WERI-Rb-1 (cell line): ENCODE measurements at regions not wholly inside any gene's neighbourhood (a gene's known extent, or its start where the extent isn't known, plus 50 kb on each side); places are given as distances from the start of the nearest gene placed in this dataset.

ENCODE experiments used
- DNase-seq: peaks from one replicate; pipeline ENCODE4 v3.0.0-alpha.2; 2020
- H3K27ac ChIP-seq: fragments of 250-450 bp; sonication (Bioruptor Pico); 2 replicates; pipeline ENCODE4 v1.5.1; 2020; ENCODE audit warnings: mild to moderate bottlenecking, moderate library complexity
- H3K27me3 ChIP-seq: fragments of 250-450 bp; sonication (Bioruptor Pico); 2 replicates; pipeline ENCODE4 v1.5.1; 2021; ENCODE audit warnings: mild to moderate bottlenecking, low read depth, moderate library complexity; ENCODE audit not compliant: insufficient read depth, severe bottlenecking
- H3K36me3 ChIP-seq: fragments of 250-450 bp; sonication (Bioruptor Pico); 2 replicates; pipeline ENCODE4 v1.5.1; 2020; ENCODE audit warnings: mild to moderate bottlenecking, moderate library complexity
- H3K4me3 ChIP-seq: 2 replicates; pipeline ENCODE4 v1.5.1; 2011; ENCODE audit warnings: low read depth, mild to moderate bottlenecking, control low read depth, low read length
- H3K9me3 ChIP-seq: fragments of 250-450 bp; sonication (Bioruptor Pico); 2 replicates; pipeline ENCODE4 v1.5.1; 2021; ENCODE audit warnings: mild to moderate bottlenecking, moderate library complexity; ENCODE audit not compliant: severe bottlenecking
- TF ChIP-seq, protein P1 (sequence below): IDR thresholded peaks from 2 replicates; pipeline ENCODE4 v1.5.1; 2011; ENCODE audit warnings: low read depth, mild to moderate bottlenecking, control low read depth, inconsistent platforms, low read length

DNA sequence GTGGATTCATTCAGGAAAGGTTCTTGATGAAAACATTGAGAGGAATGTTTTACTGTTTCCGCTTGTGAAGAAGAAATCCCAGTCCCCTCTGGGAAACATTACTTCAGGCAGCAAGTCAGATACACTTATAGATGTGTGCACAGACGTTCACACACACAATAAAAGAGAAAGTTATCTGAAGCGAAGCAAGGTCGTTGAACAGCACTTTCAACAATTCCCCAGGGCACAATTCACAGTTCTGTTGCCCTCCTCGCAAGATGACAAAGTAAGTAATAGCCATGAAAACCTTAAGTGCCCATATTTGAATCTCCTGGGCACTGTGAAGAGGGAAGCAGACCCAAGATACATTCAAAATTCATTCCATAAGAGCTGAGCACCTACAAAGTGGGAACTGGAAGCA, 156.6 kb upstream of the CAND1 start:
- no peak for DNase-seq
- TF ChIP-seq, protein P1, sequence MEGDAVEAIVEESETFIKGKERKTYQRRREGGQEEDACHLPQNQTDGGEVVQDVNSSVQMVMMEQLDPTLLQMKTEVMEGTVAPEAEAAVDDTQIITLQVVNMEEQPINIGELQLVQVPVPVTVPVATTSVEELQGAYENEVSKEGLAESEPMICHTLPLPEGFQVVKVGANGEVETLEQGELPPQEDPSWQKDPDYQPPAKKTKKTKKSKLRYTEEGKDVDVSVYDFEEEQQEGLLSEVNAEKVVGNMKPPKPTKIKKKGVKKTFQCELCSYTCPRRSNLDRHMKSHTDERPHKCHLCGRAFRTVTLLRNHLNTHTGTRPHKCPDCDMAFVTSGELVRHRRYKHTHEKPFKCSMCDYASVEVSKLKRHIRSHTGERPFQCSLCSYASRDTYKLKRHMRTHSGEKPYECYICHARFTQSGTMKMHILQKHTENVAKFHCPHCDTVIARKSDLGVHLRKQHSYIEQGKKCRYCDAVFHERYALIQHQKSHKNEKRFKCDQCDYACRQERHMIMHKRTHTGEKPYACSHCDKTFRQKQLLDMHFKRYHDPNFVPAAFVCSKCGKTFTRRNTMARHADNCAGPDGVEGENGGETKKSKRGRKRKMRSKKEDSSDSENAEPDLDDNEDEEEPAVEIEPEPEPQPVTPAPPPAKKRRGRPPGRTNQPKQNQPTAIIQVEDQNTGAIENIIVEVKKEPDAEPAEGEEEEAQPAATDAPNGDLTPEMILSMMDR = no peak
- H3K27me3 ChIP-seq = no peaks in the 10 kb centered on the region
- no peak overlapping the region for H3K4me3 ChIP-seq
- peaks cover 2% of the 10 kb centered on the region for H3K9me3 ChIP-seq
- H3K36me3 ChIP-seq = no peaks in the 10 kb centered on the region
- H3K27ac ChIP-seq = no peak overlapping the region

DNA sequence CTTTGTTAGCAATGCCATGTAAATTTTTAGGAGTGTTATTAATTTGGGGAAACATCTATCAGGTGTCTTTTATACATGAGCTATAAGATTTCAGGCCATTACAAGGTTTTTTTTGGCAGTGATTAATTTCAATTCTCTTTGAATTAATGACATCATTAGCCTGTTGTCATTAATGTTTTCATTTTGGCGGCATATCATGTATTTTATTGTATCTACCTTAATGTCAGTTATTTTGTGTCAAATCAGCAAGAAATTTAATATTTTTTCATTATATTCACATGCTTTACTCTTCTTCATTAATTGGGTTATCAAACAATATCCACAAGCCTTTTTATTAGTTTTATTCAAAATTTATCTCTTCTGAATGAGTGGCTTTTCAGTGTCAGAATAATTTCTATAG, 153.0 kb upstream of the CAND1 start:
- TF ChIP-seq, protein P1 = no peak

DNA sequence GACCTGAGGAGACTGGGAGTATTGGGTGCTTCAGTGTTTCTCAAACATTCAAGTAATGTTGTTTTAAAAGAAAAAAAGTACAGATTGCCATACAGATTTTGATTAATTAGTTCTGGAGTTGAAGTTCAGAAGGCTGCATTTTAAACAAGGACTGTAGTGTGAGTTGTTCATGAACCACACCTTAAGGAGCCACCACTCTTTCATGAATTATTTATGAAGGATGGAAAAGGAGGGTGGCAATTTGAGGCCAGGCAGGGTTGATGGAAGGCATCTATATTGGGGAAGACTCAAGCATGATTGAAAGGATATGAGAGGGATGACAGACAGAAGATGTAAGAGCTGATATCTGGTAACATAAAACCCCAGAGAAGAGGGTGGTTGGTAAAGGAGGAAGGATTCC, 146.6 kb upstream of the CAND1 start:
- Histone ChIP-seq H3K4me3 (no peak overlapping the region), H3K36me3 (no peaks in the 10 kb centered on the region), H3K27me3 (no peaks in the 10 kb centered on the region), H3K9me3 (no peaks in the 10 kb centered on the region), H3K27ac (no peak overlapping the region)
- DNase-seq = no peak
- TF ChIP-seq, protein P1 = no peak

More for the DNA sequence above, 153.0 kb upstream of the CAND1 start:
- H3K27me3 ChIP-seq = no peaks in the 10 kb centered on the region
- DNase-seq = no peak
- no peak overlapping the region for H3K27ac ChIP-seq
- no peaks in the 10 kb centered on the region for H3K9me3 ChIP-seq
- no peak overlapping the region for H3K4me3 ChIP-seq
- H3K36me3 ChIP-seq = no peaks in the 10 kb centered on the region

DNA sequence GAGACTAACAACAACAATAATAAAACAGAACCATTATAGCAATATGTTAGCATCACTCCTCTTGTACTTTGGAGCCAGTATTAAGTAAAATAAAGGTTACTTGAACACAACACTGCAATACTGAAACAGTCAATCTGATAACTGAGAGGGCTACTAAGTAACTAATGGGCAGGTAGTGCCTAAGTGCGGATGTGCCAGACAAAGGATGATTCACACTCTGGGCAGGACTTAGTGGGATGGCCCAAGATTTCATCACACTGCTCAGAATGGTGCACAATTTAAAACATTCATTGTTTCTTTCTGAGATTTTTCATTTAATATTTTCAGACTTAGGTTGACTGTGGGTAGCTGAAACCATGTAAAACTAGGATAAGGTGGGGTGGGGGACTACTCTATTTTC, 131.9 kb upstream of the CAND1 start:
- H3K36me3 ChIP-seq = no peaks in the 10 kb centered on the region
- H3K27ac ChIP-seq = no peak overlapping the region
- no peaks in the 10 kb centered on the region for H3K27me3 ChIP-seq
- no peaks in the 10 kb centered on the region for H3K9me3 ChIP-seq
- TF ChIP-seq, protein P1 = no peak
- no peak for DNase-seq
- no peak overlapping the region for H3K4me3 ChIP-seq

DNA sequence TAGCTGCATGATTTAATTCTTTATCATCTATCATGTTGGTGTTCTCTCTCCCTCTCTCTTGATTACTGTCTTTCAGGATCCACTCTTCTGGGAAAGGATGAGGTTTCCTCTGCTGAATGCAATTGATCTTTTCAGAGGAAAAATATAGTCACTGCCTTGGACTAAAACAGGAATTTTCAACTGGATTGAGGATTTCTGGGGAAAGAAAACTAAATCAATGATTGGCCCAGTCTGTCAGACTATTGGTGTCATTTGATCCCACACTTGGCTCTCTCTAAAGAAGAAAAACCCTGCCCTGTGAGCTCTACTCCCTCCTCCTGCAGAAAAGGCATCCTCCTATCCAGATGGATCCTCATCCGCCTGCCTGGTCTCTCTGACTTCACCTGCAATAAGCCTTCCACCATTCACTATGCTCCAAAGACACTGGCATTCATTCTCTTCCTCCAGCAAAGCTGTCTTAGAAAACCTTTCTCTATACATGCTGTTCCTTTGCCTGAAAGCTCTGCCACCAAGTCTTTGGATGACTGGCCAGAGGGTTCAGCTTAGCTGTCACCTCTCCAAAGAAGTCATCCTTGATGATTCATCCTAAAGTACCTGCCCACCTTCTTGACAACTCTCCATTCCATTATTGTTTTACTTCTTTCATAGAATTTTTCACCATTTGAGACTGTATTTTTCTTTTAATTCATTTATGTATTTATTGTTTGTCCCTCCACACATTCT, 127.7 kb upstream of the CAND1 start:
- Histone ChIP-seq H3K9me3 (no peaks in the 10 kb centered on the region), H3K27me3 (no peaks in the 10 kb centered on the region), H3K36me3 (no peaks in the 10 kb centered on the region), H3K27ac (no peak overlapping the region), H3K4me3 (no peak overlapping the region)
- no peak for DNase-seq
- TF ChIP-seq, protein P1 = no peak

DNA sequence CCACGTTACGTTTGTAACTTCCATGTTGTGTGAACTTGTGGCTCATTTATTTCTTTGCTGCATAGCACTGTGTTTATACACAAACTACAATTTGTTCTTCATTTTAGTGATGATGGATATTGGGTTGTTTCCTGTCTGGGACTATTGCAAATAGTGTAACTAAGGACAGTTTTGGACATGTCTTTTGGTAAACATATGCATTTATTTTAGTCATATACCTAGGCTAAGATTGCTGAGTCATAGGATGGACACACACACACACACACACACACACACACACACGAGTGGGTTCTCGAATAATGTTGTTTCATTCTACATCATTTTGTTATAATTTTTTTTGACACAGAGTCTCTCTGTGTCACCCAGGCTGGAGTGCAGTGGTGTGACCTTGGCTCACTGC, 123.5 kb upstream of the CAND1 start:
- H3K27me3 ChIP-seq = no peaks in the 10 kb centered on the region

More for the DNA sequence above, 123.5 kb upstream of the CAND1 start:
- no peak for DNase-seq
- TF ChIP-seq, protein P1 = no peak
- Histone ChIP-seq H3K9me3 (no peaks in the 10 kb centered on the region), H3K36me3 (no peaks in the 10 kb centered on the region), H3K27ac (no peak overlapping the region), H3K4me3 (no peak overlapping the region)
